Spinal cord (tissue), 9 donors: ENCODE measurements at regions not wholly inside any gene's neighbourhood (a gene's known extent, or its start where the extent isn't known, plus 50 kb on each side); places are given as distances from the start of the nearest gene placed in this dataset.

Experiments
- DNase-seq, 6 donors: peaks; one replicate each; pipeline versions ENCODE4 v3.0.0 to v3.0.0-alpha.2; 2013 to 2015; ENCODE audit warnings: low spot score in 6 of 6, low read depth in 4 of 6
- H3K27ac ChIP-seq: one replicate; pipeline ENCODE4 v1.5.1; 2013; ENCODE audit warnings: low read depth, low read length, control low read depth
- H3K27me3 ChIP-seq: one replicate; pipeline ENCODE4 v1.6.1; 2013; ENCODE audit warnings: low read length; ENCODE audit not compliant: control insufficient read depth, insufficient read depth
- H3K36me3 ChIP-seq: one replicate; pipeline ENCODE4 v1.6.1; 2013; ENCODE audit warnings: low read length; ENCODE audit not compliant: control insufficient read depth, insufficient read depth
- H3K4me1 ChIP-seq: one replicate; pipeline ENCODE4 v1.6.1; 2013; ENCODE audit warnings: low read length; ENCODE audit not compliant: control insufficient read depth, insufficient read depth
- H3K4me3 ChIP-seq: one replicate; pipeline ENCODE4 v1.5.1; 2013; ENCODE audit warnings: low read depth, low read length, control low read depth
- H3K9me3 ChIP-seq: one replicate; pipeline ENCODE4 v1.6.1; 2013; ENCODE audit warnings: low read length; ENCODE audit not compliant: control insufficient read depth, insufficient read depth
- WGBS: methylation state at CpG from one replicate; pipeline ENCODE4 v1.1.5; 2013; ENCODE audit warnings: missing lambda C conversion rate; ENCODE audit not compliant: insufficient coverage; 5-methylcytosine and 5-hydroxymethylcytosine counted together
- donor health status: healthy.

- Histone ChIP-seq H3K4me3 (no peak overlapping the region), H3K4me1 (no peaks in the 10 kb centered on the region), H3K9me3 (no peaks in the 10 kb centered on the region), H3K27me3 (no peaks in the 10 kb centered on the region), H3K27ac (no peak overlapping the region), H3K36me3 (no peaks in the 10 kb centered on the region)
- 68% methylated on average over 5 of the region's 7 CpGs for WGBS
- no peak for DNase-seq
Measured at GRCh38 chr16:82439678-82440293, 187.0 kb upstream of the CDH13 start.

- Histone ChIP-seq H3K9me3 (no peaks in the 10 kb centered on the region), H3K27me3 (no peaks in the 10 kb centered on the region), H3K4me1 (no peaks in the 10 kb centered on the region), H3K36me3 (no peaks in the 10 kb centered on the region), H3K4me3 (no peak overlapping the region), H3K27ac (no peak overlapping the region)
- no peak for DNase-seq
- WGBS: no CpG with 5 or more reads among the region's 2 CpGs
Measured at GRCh38 chr16:82433042-82433441, 193.7 kb upstream of the CDH13 start.

- peak in 2 of 6 donors; percentile 45 to 79 for DNase-seq
- no peak overlapping the region for H3K4me3 ChIP-seq
Measured at GRCh38 chr16:82432261-82432660, 194.5 kb upstream of the CDH13 start.

GRCh38 chr16:82425661-82426060 is 201.1 kb upstream of the CDH13 start:
- 60% methylated on average over 1 of the region's 4 CpGs for whole genome bisulfite sequencing
- Histone ChIP-seq H3K36me3 (no peaks in the 10 kb centered on the region), H3K27me3 (no peaks in the 10 kb centered on the region), H3K4me3 (no peak overlapping the region), H3K27ac (no peak overlapping the region), H3K9me3 (no peaks in the 10 kb centered on the region), H3K4me1 (no peaks in the 10 kb centered on the region)
- no peak for DNase-seq

More at GRCh38 chr16:82432261-82432660, 194.5 kb upstream of the CDH13 start:
- Histone ChIP-seq H3K4me1 (no peaks in the 10 kb centered on the region), H3K27ac (no peak overlapping the region), H3K36me3 (no peaks in the 10 kb centered on the region), H3K9me3 (no peaks in the 10 kb centered on the region), H3K27me3 (no peaks in the 10 kb centered on the region)
- 34% methylated on average over 3 of the region's 8 CpGs for WGBS

GRCh38 chr16:82421851-82422250 is 204.9 kb upstream of the CDH13 start:
- DNase-seq: no peak
- H3K9me3 ChIP-seq: no peaks in the 10 kb centered on the region
- H3K4me3 ChIP-seq: no peak overlapping the region
- no peak overlapping the region for H3K27ac ChIP-seq
- 70% methylated on average over 1 of the region's 1 CpG for WGBS
- no peaks in the 10 kb centered on the region for H3K27me3 ChIP-seq
- no peaks in the 10 kb centered on the region for H3K4me1 ChIP-seq
- no peaks in the 10 kb centered on the region for H3K36me3 ChIP-seq

GRCh38 chr16:82419332-82419731 is 207.4 kb upstream of the CDH13 start:
- DNase-seq: no peak
- no peaks in the 10 kb centered on the region for H3K27me3 ChIP-seq
- no peaks in the 10 kb centered on the region for H3K36me3 ChIP-seq
- no peak overlapping the region for H3K4me3 ChIP-seq
- WGBS: 83% methylated on average over 2 of the region's 5 CpGs
- H3K9me3 ChIP-seq: no peaks in the 10 kb centered on the region
- no peaks in the 10 kb centered on the region for H3K4me1 ChIP-seq
- H3K27ac ChIP-seq: no peak overlapping the region

- Histone ChIP-seq H3K27me3 (no peaks in the 10 kb centered on the region), H3K36me3 (no peaks in the 10 kb centered on the region), H3K27ac (no peak overlapping the region), H3K4me1 (no peaks in the 10 kb centered on the region), H3K9me3 (no peaks in the 10 kb centered on the region), H3K4me3 (no peak overlapping the region)
- WGBS: 80% methylated on average over 1 of the region's 3 CpGs
- DNase-seq: no peak
Measured at GRCh38 chr16:82414476-82414875, 212.3 kb upstream of the CDH13 start.

- no peak overlapping the region for H3K4me3 ChIP-seq
- no peak for DNase-seq
- no peak overlapping the region for H3K27ac ChIP-seq
- H3K4me1 ChIP-seq: no peaks in the 10 kb centered on the region
- H3K36me3 ChIP-seq: no peaks in the 10 kb centered on the region
- no peaks in the 10 kb centered on the region for H3K9me3 ChIP-seq
- WGBS: 100% methylated on average over 1 of the region's 4 CpGs
- no peaks in the 10 kb centered on the region for H3K27me3 ChIP-seq
Measured at GRCh38 chr16:82412770-82413169, 214.0 kb upstream of the CDH13 start.

- H3K27ac ChIP-seq: no peak overlapping the region
- no peaks in the 10 kb centered on the region for H3K36me3 ChIP-seq
- no peaks in the 10 kb centered on the region for H3K27me3 ChIP-seq
- DNase-seq: no peak
- H3K9me3 ChIP-seq: no peaks in the 10 kb centered on the region
- 43% methylated on average over 3 of the region's 6 CpGs for WGBS
- H3K4me3 ChIP-seq: no peak overlapping the region
- no peaks in the 10 kb centered on the region for H3K4me1 ChIP-seq
Measured at GRCh38 chr16:82405736-82406135, 221.0 kb upstream of the CDH13 start.

- H3K9me3 ChIP-seq: no peaks in the 10 kb centered on the region
- H3K27me3 ChIP-seq: no peaks in the 10 kb centered on the region
- WGBS: no CpG with 5 or more reads among the region's 3 CpGs
- H3K36me3 ChIP-seq: no peaks in the 10 kb centered on the region
- H3K4me1 ChIP-seq: peaks cover 3% of the 10 kb centered on the region
- DNase-seq: no peak
- H3K4me3 ChIP-seq: no peak overlapping the region
- H3K27ac ChIP-seq: no peak overlapping the region
Measured at GRCh38 chr16:82404586-82405315, 222.0 kb upstream of the CDH13 start.
